ENCODE measurements at regions not wholly inside any gene's neighbourhood (a gene's known extent, or its start where the extent isn't known, plus 50 kb on each side); places are given as distances from the start of the nearest gene placed in this dataset.

- ChIA-PET POLR2A (no interaction called here), CTCF (no interaction called here)
- Histone ChIP-seq H3K4me3 (ENCODE audit: low read depth, low read length) (no peak overlapping the region), H3K27me3 (ENCODE audit: control insufficient read depth, insufficient read depth, low read length) (no peaks in the 10 kb centered on the region), H3K27ac (ENCODE audit: low read depth, low read length) (no peak overlapping the region), H3K9me3 (ENCODE audit: control insufficient read depth, insufficient read depth, low read length) (no peaks in the 10 kb centered on the region)
- DNase-seq (ENCODE audit: low read depth, low spot score): no peak
- TF ChIP-seq CTCF (IDR thresholded peaks at IDR 0.05; ENCODE audit: low read depth, low read length): no peak
Observed at GRCh38 chr1:72946903-72947499, 664.7 kb upstream of the NEGR1 start.

GRCh38 chr1:72942008-72942407 lies 659.7 kb upstream of the NEGR1 start:
- DNase-seq (ENCODE audit: low read depth, low spot score): no peak
- no peak overlapping the region for H3K27ac ChIP-seq (ENCODE audit: low read depth, low read length)
- H3K27me3 ChIP-seq (ENCODE audit: control insufficient read depth, insufficient read depth, low read length): no peaks in the 10 kb centered on the region
- ChIA-PET CTCF (no interaction called here), POLR2A (no interaction called here)
- TF ChIP-seq CTCF (IDR thresholded peaks at IDR 0.05; ENCODE audit: low read depth, low read length): no peak
- H3K4me3 ChIP-seq (ENCODE audit: low read depth, low read length): no peak overlapping the region
- H3K9me3 ChIP-seq (ENCODE audit: control insufficient read depth, insufficient read depth, low read length): no peaks in the 10 kb centered on the region

- ChIA-PET CTCF (no interaction called here), POLR2A (no interaction called here)
- DNase-seq (ENCODE audit: low read depth, low spot score): no peak
- H3K9me3 ChIP-seq (ENCODE audit: control insufficient read depth, insufficient read depth, low read length): no peaks in the 10 kb centered on the region
- no peak overlapping the region for H3K4me3 ChIP-seq (ENCODE audit: low read depth, low read length)
- no peaks in the 10 kb centered on the region for H3K27me3 ChIP-seq (ENCODE audit: control insufficient read depth, insufficient read depth, low read length)
- H3K27ac ChIP-seq (ENCODE audit: low read depth, low read length): no peak overlapping the region
- TF ChIP-seq CTCF (IDR thresholded peaks at IDR 0.05; ENCODE audit: low read depth, low read length): no peak
Observed at GRCh38 chr1:72938408-72938807, 656.1 kb upstream of the NEGR1 start.

GRCh38 chr1:72937905-72938304 lies 655.6 kb upstream of the NEGR1 start:
- CTCF ChIA-PET: no interaction called here
- Histone ChIP-seq H3K9me3 (ENCODE audit: control insufficient read depth, insufficient read depth, low read length) (no peaks in the 10 kb centered on the region), H3K27me3 (ENCODE audit: control insufficient read depth, insufficient read depth, low read length) (no peaks in the 10 kb centered on the region), H3K27ac (ENCODE audit: low read depth, low read length) (no peak overlapping the region), H3K4me3 (ENCODE audit: low read depth, low read length) (no peak overlapping the region)
- no peak for TF ChIP-seq CTCF (IDR thresholded peaks at IDR 0.05; ENCODE audit: low read depth, low read length)
- DNase-seq (ENCODE audit: low read depth, low spot score): no peak
- POLR2A ChIA-PET: no interaction called here

GRCh38 chr1:72936942-72937341 lies 654.6 kb upstream of the NEGR1 start:
- Histone ChIP-seq H3K4me3 (ENCODE audit: low read depth, low read length) (no peak overlapping the region), H3K27me3 (ENCODE audit: control insufficient read depth, insufficient read depth, low read length) (no peaks in the 10 kb centered on the region), H3K27ac (ENCODE audit: low read depth, low read length) (no peak overlapping the region), H3K9me3 (ENCODE audit: control insufficient read depth, insufficient read depth, low read length) (no peaks in the 10 kb centered on the region)
- ChIA-PET POLR2A (no interaction called here), CTCF (no interaction called here)
- no peak for DNase-seq (ENCODE audit: low read depth, low spot score)
- TF ChIP-seq CTCF (IDR thresholded peaks at IDR 0.05; ENCODE audit: low read depth, low read length): no peak
